Neural crest cell (in vitro differentiated cells): ENCODE measurements at regions not wholly inside any gene's neighbourhood (a gene's known extent, or its start where the extent isn't known, plus 50 kb on each side); places are given as distances from the start of the nearest gene placed in this dataset.

Experiments
- DNase-seq: peaks from one replicate; pipeline ENCODE4 v3.0.0; 2021; ENCODE audit warnings: low read depth, mixed read lengths, low spot score
- H3K27ac Mint-ChIP-seq: one replicate; pipeline ENCODE4 v1.8.0; 2021; ENCODE audit warnings: mild to moderate bottlenecking, mixed read lengths; ENCODE audit not compliant: unreplicated experiment
- H3K27me3 Mint-ChIP-seq: 2 replicates; pipeline ENCODE4 v1.8.0; 2021; ENCODE audit warnings: low read depth, mild to moderate bottlenecking, mixed read lengths
- H3K36me3 Mint-ChIP-seq: 2 replicates; pipeline ENCODE4 v1.8.0; 2021; ENCODE audit warnings: low read depth, mild to moderate bottlenecking, mixed read lengths
- H3K4me1 Mint-ChIP-seq: 2 replicates; pipeline ENCODE4 v1.8.0; 2021; ENCODE audit warnings: mixed read lengths
- H3K4me3 Mint-ChIP-seq: one replicate; pipeline ENCODE4 v1.8.0; 2021; ENCODE audit warnings: mild to moderate bottlenecking, mixed read lengths
- H3K9me3 Mint-ChIP-seq: 2 replicates; pipeline ENCODE4 v1.8.0; 2021; ENCODE audit warnings: mixed read lengths
- TF ChIP-seq, protein P1 (sequence below): fragments of 200-600 bp; sonication (generic); conservative IDR thresholded peaks from 2 replicates; pipeline ENCODE4 v1.5.0; 2021; ENCODE audit warnings: antibody characterized with exemption, mild to moderate bottlenecking

DNA sequence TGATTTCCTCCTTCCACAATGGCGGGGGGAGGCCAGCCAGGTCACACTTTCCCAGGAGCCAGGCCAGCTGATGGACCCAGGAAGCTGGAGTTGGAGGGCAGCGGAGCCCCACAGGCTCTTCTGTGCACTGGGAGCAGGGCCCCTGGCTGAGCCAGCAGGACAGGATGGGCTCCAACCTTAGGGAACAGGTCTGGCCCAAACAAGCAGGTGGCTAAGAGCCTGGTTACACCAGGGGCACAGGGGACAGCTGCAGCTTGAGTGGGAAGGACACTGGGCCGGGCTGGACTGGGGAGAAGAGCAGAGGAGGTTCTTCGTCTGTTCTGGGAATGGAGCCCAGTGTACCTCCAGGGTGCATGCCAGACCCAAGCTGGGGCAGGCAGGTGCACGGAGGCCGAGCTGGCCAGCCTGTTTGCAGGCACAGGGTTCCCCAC is 102.3 kb downstream of the DLL1 start:
- Mint-ChIP-seq H3K36me3 (peaks cover 1% of the 10 kb centered on the region), H3K27ac (no peak overlapping the region), H3K9me3 (peaks cover 4% of the 10 kb centered on the region), H3K4me1 (peaks cover 4% of the 10 kb centered on the region), H3K4me3 (no peak overlapping the region), H3K27me3 (peaks cover 1% of the 10 kb centered on the region)
- TF ChIP-seq, protein P1, sequence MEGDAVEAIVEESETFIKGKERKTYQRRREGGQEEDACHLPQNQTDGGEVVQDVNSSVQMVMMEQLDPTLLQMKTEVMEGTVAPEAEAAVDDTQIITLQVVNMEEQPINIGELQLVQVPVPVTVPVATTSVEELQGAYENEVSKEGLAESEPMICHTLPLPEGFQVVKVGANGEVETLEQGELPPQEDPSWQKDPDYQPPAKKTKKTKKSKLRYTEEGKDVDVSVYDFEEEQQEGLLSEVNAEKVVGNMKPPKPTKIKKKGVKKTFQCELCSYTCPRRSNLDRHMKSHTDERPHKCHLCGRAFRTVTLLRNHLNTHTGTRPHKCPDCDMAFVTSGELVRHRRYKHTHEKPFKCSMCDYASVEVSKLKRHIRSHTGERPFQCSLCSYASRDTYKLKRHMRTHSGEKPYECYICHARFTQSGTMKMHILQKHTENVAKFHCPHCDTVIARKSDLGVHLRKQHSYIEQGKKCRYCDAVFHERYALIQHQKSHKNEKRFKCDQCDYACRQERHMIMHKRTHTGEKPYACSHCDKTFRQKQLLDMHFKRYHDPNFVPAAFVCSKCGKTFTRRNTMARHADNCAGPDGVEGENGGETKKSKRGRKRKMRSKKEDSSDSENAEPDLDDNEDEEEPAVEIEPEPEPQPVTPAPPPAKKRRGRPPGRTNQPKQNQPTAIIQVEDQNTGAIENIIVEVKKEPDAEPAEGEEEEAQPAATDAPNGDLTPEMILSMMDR: no peak
- DNase-seq: no peak

DNA sequence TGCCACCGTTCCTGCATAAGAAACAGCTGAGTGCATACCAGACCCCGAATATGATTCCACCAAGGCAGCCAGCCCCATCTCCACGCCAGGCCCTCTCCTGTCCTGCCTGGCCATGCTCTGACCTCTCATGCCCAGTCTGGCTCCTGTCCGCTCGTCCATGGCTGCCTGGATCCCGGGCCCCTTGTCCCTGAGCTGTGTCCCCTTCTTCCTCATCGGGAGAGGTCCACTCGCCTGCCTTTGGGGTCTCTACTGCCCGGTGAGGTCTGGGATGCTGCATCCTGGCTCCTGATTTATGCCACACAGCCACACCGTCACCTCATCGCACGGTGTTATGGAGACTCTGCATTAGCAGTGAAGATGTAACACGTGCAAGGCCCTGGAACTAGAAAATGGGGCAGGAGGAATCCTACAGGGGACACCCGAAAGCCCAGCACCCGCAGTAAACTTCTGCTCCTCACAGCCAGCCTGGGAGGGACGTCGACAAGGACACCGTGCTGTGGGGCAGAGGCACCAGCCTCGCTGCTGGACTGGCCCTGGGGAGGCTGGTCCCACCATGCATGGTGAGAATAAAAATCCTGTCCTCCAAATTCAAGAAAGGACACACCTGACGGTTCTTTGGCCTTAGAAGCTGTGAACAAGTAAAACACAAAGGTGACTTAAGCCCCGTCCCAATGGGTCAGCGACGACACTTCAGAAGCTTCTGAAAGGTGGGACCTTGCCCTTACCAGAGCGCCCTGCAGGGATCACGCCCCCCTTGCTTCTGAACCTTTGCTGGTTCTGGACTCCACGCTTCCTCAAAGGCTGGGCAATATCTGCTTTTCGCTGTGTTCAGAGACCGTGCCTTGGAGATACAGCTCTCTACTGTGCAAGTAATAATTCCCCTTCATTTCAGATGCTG is 103.0 kb downstream of the DLL1 start:
- Mint-ChIP-seq H3K27ac (no peak overlapping the region), H3K4me1 (peaks cover 4% of the 10 kb centered on the region), H3K27me3 (peaks cover 3% of the 10 kb centered on the region), H3K9me3 (peaks cover 7% of the 10 kb centered on the region), H3K4me3 (no peak overlapping the region), H3K36me3 (peaks cover 3% of the 10 kb centered on the region)
- TF ChIP-seq, protein P1: no peak
- DNase-seq: no peak

DNA sequence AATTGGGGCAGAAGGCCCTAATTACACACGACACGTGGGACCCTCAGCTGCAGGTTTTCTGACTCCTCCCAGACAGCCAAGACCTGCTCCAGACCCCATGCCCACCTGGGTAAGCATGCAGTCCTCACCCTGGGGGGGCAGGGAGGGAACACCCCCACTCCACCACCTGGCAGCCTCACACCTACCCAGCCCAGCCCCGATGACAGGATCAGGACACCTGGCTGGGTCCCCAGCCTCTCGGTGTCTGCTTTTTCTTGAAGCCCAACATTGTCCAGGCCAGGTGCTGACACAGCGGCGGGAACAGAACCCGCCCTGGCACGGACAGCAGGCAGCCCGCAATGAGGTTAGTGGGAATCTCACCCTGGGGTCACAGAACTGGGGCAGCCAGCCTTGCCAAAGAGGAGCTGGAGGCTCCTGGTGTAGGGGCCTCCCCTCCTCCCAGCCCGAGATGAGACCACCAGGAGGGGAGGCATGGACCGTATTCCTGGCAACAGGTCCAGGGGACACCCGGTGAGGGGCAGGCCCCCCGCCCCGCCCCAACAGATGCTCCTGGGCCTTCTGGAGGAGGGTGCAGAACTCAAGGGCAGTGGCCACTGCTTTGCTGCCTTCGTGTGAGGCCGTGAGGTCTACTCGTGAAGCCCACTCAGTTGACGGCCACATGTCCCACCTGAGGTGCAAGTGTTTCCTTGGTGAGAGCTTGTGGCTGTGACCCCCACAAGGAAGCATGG is 103.8 kb downstream of the DLL1 start:
- Mint-ChIP-seq H3K27ac (no peak overlapping the region), H3K4me1 (peaks cover 4% of the 10 kb centered on the region), H3K4me3 (no peak overlapping the region), H3K36me3 (peaks cover 3% of the 10 kb centered on the region), H3K27me3 (peaks cover 8% of the 10 kb centered on the region), H3K9me3 (peaks cover 5% of the 10 kb centered on the region)
- no peak for DNase-seq
- TF ChIP-seq, protein P1: no peak

DNA sequence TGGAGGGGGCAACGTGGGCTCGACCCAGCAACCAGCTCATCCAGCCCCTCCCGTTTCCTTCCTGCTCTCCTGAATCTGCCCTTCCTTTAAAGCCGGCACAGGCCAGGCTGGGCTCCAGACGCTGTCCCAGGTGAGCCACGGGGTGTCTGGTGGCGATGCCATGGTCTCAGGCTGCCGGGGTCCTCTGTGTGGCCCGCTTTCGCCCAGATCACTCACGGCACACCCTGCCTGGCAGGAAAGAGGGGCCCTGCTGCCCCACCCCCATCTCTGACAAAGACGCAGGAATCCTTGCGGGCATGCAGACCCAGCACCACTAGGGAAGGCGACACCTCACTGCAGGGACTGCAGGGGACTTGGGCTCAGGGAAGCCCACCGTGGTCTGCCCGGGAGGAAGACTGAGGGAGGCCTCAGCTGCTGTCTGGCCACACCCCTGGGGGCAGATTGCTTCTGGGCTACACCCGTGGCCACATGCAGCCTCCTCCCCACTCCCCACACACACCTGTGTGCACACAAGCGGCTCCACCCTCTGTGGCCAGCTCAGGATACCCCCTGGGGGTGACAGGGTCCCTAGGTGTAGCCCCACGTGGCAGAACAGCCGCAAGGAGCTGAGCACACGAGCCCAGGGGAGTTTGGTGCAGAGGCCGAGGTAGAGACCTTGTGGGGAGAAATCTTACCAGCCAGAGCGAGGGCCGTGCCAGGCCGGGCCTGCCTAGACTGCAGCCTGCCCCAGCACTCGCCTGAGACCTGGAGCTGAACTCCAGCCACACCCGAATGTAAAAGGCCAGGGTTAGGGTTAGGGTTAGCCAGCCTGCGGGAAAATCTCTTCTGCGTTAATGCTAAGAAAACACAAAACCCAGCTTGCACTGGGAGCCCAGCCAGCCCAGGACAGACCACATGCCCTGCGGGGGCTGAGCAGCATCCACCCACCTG is 104.6 kb downstream of the DLL1 start:
- Mint-ChIP-seq H3K4me1 (peaks cover 4% of the 10 kb centered on the region), H3K27me3 (peaks cover 11% of the 10 kb centered on the region), H3K4me3 (no peak overlapping the region), H3K9me3 (peaks cover 5% of the 10 kb centered on the region), H3K36me3 (peaks cover 3% of the 10 kb centered on the region), H3K27ac (no peak overlapping the region)
- TF ChIP-seq, protein P1: no peak
- no peak for DNase-seq
